ENCODE measurements at regions not wholly inside any gene's neighbourhood (a gene's known extent, or its start where the extent isn't known, plus 50 kb on each side); places are given as distances from the start of the nearest gene placed in this dataset.

DNA sequence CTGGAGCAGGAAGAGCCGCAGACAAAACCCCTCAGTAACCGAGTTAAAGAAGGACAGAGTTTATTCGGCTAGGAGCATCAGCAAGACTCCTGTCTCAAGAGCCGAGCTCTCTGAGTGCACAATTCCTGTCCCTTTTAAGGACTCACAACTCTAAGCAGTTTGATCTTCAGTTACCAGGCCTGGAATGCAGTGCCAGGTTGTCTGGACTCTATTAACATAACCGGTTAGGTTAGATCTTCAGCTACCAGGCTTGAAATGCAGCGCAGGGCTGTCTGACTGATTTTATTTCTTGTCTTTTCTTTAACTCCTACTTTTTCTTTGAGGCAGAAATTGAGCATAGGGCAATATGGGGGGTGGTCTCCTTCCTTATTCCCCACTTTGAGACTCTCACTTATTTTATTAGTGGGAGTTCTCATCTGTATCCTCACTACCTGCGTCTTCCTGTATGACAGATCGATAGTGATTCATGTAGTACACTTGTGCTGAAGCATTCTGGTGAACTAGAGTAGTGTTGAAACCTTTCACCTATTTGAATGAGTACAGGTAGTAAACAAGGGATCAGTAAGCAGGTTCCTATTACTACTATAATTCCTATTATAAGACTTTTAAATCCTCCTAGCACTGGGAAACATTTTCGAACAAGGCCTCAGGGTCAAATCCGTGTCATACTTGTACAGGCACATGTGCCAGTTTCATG lies 325.0 kb downstream of the CGGBP1 start:
- TF ChIP-seq CTCF (IDR thresholded peaks at IDR 0.05; ENCODE audit: insufficient read depth, low read length, poor library complexity, severe bottlenecking) = no peak
- Histone ChIP-seq H3K27me3 (ENCODE audit: control insufficient read depth, insufficient read depth, low read length) (no peaks in the 10 kb centered on the region), H3K36me3 (ENCODE audit: control insufficient read depth, insufficient read depth, low read length) (no peaks in the 10 kb centered on the region), H3K4me3 (ENCODE audit: low read depth, low read length) (no peak overlapping the region)
- peak; percentile 1 for DNase-seq (ENCODE audit: low read depth)

- DNase-seq (ENCODE audit: low read depth) = no peak
- Histone ChIP-seq H3K27me3 (ENCODE audit: control insufficient read depth, insufficient read depth, low read length) (no peaks in the 10 kb centered on the region), H3K36me3 (ENCODE audit: control insufficient read depth, insufficient read depth, low read length) (no peaks in the 10 kb centered on the region), H3K4me3 (ENCODE audit: low read depth, low read length) (no peak overlapping the region)
- TF ChIP-seq CTCF (IDR thresholded peaks at IDR 0.05; ENCODE audit: insufficient read depth, low read length, poor library complexity, severe bottlenecking) = no peak
Measured at GRCh38 chr3:87732294-87732693, 326.5 kb downstream of the CGGBP1 start.

DNA sequence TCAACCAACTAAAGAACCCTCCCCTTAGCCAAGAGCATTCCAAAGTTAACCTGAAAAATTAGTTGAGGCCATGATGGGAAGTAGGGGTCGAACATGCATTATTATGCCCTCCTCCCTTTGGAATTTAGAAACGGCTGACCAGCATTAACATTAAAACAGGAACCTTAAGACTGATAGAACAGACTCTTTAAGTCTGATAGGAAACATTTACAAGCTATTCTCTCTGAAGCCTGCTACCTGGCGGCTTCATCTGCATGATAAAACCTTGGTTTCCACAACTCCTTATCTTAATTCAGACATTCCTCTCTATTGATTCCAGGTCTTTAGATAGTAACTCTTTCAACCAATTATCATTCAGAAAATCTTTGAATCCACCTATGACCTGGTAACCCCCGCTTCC lies 331.0 kb downstream of the CGGBP1 start:
- TF ChIP-seq CTCF (IDR thresholded peaks at IDR 0.05; ENCODE audit: insufficient read depth, low read length, poor library complexity, severe bottlenecking) = no peak
- no peak for DNase-seq (ENCODE audit: low read depth)
- Histone ChIP-seq H3K27me3 (ENCODE audit: control insufficient read depth, insufficient read depth, low read length) (no peaks in the 10 kb centered on the region), H3K4me3 (ENCODE audit: low read depth, low read length) (no peak overlapping the region), H3K36me3 (ENCODE audit: control insufficient read depth, insufficient read depth, low read length) (no peaks in the 10 kb centered on the region)

DNA sequence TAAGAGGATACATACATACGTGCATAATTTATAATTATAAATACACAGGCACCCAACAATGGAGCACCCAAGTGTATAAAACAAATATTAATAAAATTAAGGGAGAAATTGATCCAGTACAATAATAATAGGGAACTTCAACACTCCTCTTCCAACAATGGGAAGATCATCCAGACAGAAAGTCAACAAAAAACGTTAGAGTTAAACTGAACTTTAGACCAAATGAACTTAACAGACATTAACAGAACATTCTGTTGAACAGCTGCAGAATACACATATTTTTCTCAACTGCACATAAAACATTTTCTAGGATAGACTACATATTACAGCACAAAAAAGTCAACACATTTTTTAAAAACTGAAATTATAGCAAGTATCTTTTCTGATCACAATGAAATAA lies 339.7 kb downstream of the CGGBP1 start:
- DNase-seq (ENCODE audit: low read depth) = no peak
- TF ChIP-seq CTCF (IDR thresholded peaks at IDR 0.05; ENCODE audit: insufficient read depth, low read length, poor library complexity, severe bottlenecking) = no peak
- Histone ChIP-seq H3K4me3 (ENCODE audit: low read depth, low read length) (no peak overlapping the region), H3K36me3 (ENCODE audit: control insufficient read depth, insufficient read depth, low read length) (no peaks in the 10 kb centered on the region), H3K27me3 (ENCODE audit: control insufficient read depth, insufficient read depth, low read length) (no peaks in the 10 kb centered on the region)

DNA sequence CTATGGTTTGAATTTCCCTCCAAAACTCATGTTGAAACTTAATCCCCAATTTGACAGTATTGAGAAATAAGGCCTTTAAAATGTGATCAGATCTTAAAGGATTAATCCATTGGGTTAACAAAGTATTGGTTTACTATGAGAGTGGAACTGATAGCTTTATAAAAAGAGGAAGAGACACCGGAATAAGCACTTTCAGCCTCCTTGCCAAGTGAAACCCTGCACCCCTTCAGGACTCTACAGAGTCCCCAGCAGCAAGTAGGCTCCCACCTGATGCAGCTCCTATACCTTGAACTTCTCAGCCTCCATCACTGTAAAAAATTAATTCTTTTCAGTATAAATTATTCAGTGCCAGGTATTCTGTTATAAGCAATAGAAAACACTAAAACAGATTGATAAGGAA lies 348.3 kb downstream of the CGGBP1 start:
- Histone ChIP-seq H3K4me3 (ENCODE audit: low read depth, low read length) (no peak overlapping the region), H3K36me3 (ENCODE audit: control insufficient read depth, insufficient read depth, low read length) (no peaks in the 10 kb centered on the region), H3K27me3 (ENCODE audit: control insufficient read depth, insufficient read depth, low read length) (no peaks in the 10 kb centered on the region)
- DNase-seq (ENCODE audit: low read depth) = no peak
- no peak for TF ChIP-seq CTCF (IDR thresholded peaks at IDR 0.05; ENCODE audit: insufficient read depth, low read length, poor library complexity, severe bottlenecking)

- H3K27me3 ChIP-seq (ENCODE audit: control insufficient read depth, insufficient read depth, low read length) = no peaks in the 10 kb centered on the region
- no peak overlapping the region for H3K4me3 ChIP-seq (ENCODE audit: low read depth, low read length)
- no peak for TF ChIP-seq CTCF (IDR thresholded peaks at IDR 0.05; ENCODE audit: insufficient read depth, low read length, poor library complexity, severe bottlenecking)
- no peak for DNase-seq (ENCODE audit: low read depth)
- no peaks in the 10 kb centered on the region for H3K36me3 ChIP-seq (ENCODE audit: control insufficient read depth, insufficient read depth, low read length)
Measured at GRCh38 chr3:87710028-87710427, 348.8 kb downstream of the CGGBP1 start.

Measured in kidney epithelial cell (primary cell).